ENCODE measurements at regions not wholly inside any gene's neighbourhood (a gene's known extent, or its start where the extent isn't known, plus 50 kb on each side); places are given as distances from the start of the nearest gene placed in this dataset.

DNA sequence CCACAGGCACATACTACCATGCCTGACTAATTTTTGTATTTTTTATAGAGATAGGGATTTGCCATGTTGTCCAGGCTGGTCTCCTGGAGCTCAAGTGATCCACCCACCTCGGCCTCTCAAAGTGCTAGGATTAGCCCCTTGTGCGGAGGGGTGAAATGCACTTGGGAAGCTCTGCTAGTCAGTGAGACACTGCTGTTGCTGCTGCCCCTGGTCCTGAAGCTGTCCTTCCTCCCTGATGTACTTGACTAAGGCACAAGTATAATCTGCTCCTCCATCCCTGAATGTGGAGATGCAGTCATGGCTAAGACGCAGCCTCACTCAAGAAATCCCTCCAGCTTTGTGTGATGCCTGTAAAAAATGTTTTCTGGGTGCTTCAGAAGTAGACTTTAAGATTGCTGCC lies 124.5 kb downstream of the KCTD15 start:
- Histone ChIP-seq H3K9ac (ENCODE audit: low read length) (no peak overlapping the region), H3K4me1 (ENCODE audit: insufficient read depth, low read length) (no peaks in the 10 kb centered on the region), H3K36me3 (ENCODE audit: insufficient read depth, low read length) (no peaks in the 10 kb centered on the region), H3K27me3 (ENCODE audit: control insufficient read depth in 1 of 2, insufficient read depth in 2 of 2, low read length in 2 of 2) (no peaks in the 10 kb centered on the region), H3K27ac (ENCODE audit: low read depth, low read length) (no peak overlapping the region), H3K4me3 (ENCODE audit: low read depth in 1 of 2, low read length in 2 of 2) (no peak overlapping the region), H3K9me3 (ENCODE audit: low read length) (no peaks in the 10 kb centered on the region)

DNA sequence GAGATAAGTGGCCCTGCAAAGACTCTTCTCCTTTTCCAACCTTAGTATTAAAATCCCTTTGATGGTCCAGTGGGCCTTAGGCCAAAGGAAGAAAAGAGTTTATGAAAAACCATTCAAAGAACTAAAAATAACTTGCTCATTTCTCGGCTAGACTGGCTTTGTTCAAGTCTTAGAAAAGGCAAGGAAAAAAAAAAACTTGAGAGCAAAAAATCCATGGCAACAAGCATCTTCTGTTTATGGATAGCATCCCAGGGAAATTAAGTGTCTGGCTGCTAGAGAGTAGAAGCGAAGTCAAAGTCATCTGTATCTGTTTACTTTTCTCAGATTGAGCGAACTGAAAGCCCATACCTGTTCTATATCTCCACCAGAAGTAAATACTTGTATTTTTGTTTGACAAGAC lies 129.6 kb downstream of the KCTD15 start:
- H3K4me1 ChIP-seq (ENCODE audit: insufficient read depth, low read length): no peaks in the 10 kb centered on the region
- H3K27ac ChIP-seq (ENCODE audit: low read depth, low read length): no peak overlapping the region
- no peak overlapping the region for H3K4me3 ChIP-seq (ENCODE audit: low read depth in 1 of 2, low read length in 2 of 2)
- peaks cover 0 to 4% of the 10 kb centered on the region in 2 donors for H3K27me3 ChIP-seq (ENCODE audit: control insufficient read depth in 1 of 2, insufficient read depth in 2 of 2, low read length in 2 of 2)
- no peaks in the 10 kb centered on the region for H3K36me3 ChIP-seq (ENCODE audit: insufficient read depth, low read length)
- no peaks in the 10 kb centered on the region for H3K9me3 ChIP-seq (ENCODE audit: low read length)
- no peak overlapping the region for H3K9ac ChIP-seq (ENCODE audit: low read length)

DNA sequence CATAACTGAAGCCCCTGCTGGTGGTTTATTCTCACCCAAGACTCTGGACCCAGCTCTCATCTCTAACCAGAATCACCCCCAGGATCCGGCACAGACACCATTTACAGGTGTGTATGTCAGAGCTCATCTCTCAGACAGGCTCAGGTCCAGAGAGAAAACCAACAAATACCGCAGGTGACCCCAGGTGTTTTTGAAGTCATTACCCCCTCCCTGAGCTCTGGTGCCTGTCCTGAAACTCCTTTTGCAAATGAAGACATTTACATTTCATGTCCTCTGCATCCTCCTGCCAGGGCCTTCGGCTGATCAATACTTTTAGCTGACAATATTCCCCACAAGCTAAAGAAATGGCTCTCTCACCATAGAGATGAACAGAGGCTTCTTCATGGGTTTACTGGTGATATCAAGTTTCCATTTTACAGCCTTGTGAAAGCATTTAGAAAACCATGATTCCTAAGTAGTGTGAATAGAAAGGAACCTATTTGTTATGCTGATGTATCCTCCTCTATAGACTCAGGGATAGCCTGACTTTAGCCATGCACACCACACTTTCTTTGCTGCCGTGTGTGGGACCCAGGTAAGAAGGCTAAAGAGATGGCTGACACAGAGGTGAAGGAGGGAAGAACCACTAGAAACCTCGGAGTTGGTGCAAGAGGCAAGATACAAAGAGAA lies 131.3 kb downstream of the KCTD15 start:
- H3K27ac ChIP-seq (ENCODE audit: low read depth, low read length): no peak overlapping the region
- H3K4me3 ChIP-seq (ENCODE audit: low read depth in 1 of 2, low read length in 2 of 2): no peak overlapping the region
- no peaks in the 10 kb centered on the region for H3K4me1 ChIP-seq (ENCODE audit: insufficient read depth, low read length)
- no peaks in the 10 kb centered on the region for H3K36me3 ChIP-seq (ENCODE audit: insufficient read depth, low read length)
- H3K9ac ChIP-seq (ENCODE audit: low read length): no peak overlapping the region
- no peaks in the 10 kb centered on the region for H3K9me3 ChIP-seq (ENCODE audit: low read length)
- peaks cover 0 to 4% of the 10 kb centered on the region in 2 donors for H3K27me3 ChIP-seq (ENCODE audit: control insufficient read depth in 1 of 2, insufficient read depth in 2 of 2, low read length in 2 of 2)

DNA sequence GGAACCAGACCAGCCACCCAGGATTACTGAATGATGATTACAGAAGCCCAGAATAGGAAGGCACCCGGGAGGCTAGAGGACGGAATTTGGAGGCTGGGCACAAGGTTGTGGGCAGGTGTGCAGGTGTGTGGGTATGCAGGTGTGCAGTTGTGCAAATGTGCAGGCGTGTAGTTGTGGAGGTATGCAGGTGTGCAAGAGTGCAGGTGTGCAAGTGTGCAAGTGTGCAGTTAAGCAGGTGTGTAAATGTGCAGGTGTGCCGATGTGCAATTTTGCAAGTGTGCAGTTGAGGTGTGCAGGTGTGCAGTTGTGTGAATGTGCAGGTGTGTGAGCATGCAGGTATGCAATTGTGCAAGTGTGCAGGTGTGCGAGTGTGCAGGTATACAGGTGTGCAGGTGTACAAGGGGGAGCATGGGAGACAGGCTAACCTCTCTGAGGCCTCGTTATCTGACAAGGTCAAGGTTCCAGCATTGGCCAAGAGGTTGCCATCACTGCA lies 131.8 kb downstream of the KCTD15 start:
- Histone ChIP-seq H3K36me3 (ENCODE audit: insufficient read depth, low read length) (no peaks in the 10 kb centered on the region), H3K4me1 (ENCODE audit: insufficient read depth, low read length) (no peaks in the 10 kb centered on the region), H3K9me3 (ENCODE audit: low read length) (peaks cover 1% of the 10 kb centered on the region), H3K27ac (ENCODE audit: low read depth, low read length) (no peak overlapping the region), H3K4me3 (ENCODE audit: low read depth in 1 of 2, low read length in 2 of 2) (no peak overlapping the region), H3K27me3 (ENCODE audit: control insufficient read depth in 1 of 2, insufficient read depth in 2 of 2, low read length in 2 of 2) (peaks cover 0 to 4% of the 10 kb centered on the region in 2 donors), H3K9ac (ENCODE audit: low read length) (no peak overlapping the region)

DNA sequence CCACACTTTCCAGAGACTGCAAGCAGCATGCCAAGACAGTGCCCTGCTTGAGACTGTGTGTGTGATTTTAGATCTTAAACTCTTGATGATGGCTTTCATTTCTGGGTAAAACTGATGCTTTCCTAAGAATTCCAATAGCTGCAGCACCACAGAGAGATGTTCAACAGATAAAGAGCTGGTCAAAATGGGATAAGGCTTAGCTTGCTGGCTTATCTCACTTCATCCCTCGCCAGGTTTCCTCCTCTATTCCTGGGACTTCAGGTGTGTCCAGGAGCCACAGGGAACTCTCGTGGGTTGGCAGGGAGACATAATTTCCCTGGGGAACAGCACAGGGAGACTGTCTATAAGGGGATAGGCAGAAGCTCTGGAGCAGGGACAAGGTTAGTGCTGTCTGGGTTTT lies 137.3 kb downstream of the KCTD15 start:
- H3K27ac ChIP-seq (ENCODE audit: low read depth, low read length): no peak overlapping the region
- peaks cover 15% of the 10 kb centered on the region for H3K9me3 ChIP-seq (ENCODE audit: low read length)
- no peak overlapping the region for H3K9ac ChIP-seq (ENCODE audit: low read length)
- H3K36me3 ChIP-seq (ENCODE audit: insufficient read depth, low read length): no peaks in the 10 kb centered on the region
- H3K4me3 ChIP-seq (ENCODE audit: low read depth in 1 of 2, low read length in 2 of 2): no peak overlapping the region
- no peaks in the 10 kb centered on the region for H3K27me3 ChIP-seq (ENCODE audit: control insufficient read depth in 1 of 2, insufficient read depth in 2 of 2, low read length in 2 of 2)
- no peaks in the 10 kb centered on the region for H3K4me1 ChIP-seq (ENCODE audit: insufficient read depth, low read length)

DNA sequence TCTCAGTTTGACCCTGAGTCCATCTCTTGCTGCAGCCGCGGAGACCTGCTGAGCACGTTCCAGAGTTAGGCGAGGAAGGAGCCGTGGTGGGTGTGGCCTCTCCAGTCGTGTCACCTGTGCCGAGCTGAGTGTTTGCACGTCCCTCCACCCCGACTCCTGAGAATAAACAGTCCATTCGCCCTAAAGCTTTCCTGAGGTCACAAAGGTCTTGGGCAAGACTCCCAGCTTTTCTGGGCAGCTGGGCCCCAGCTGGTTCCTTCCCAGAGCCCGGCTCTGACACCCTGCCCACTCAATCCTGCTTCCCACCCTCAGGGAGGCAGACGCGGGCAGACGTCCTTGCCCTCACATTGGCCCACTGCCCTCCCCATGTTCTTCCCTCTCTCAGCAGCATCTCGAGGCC lies 142.2 kb downstream of the KCTD15 start:
- Histone ChIP-seq H3K4me3 (ENCODE audit: low read depth in 1 of 2, low read length in 2 of 2) (no peak overlapping the region), H3K27me3 (ENCODE audit: control insufficient read depth in 1 of 2, insufficient read depth in 2 of 2, low read length in 2 of 2) (no peaks in the 10 kb centered on the region), H3K36me3 (ENCODE audit: insufficient read depth, low read length) (no peaks in the 10 kb centered on the region), H3K9ac (ENCODE audit: low read length) (no peak overlapping the region), H3K9me3 (ENCODE audit: low read length) (peaks cover 11% of the 10 kb centered on the region), H3K27ac (ENCODE audit: low read depth, low read length) (no peak overlapping the region), H3K4me1 (ENCODE audit: insufficient read depth, low read length) (no peaks in the 10 kb centered on the region)

DNA sequence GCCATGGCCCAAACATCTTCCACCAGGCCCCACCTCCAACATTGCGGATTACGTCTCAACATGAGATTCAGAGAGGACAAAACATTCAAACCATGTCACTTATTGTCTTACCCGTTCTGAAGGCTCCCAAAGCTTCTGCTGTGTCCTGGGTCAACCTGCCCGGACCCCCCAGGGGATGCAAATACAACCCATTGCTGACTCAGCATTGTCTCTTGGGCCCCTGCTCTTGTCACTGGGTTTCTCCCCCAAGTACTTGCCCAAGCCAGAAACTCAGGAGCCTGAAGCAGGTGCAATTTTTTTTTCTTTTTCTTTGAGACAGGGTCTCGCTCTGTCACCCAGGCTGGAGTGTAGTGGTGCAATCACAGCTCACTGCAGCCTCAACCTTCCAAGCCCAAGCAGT lies 144.5 kb downstream of the KCTD15 start:
- H3K9ac ChIP-seq (ENCODE audit: low read length): no peak overlapping the region
- H3K9me3 ChIP-seq (ENCODE audit: low read length): no peaks in the 10 kb centered on the region
- H3K27ac ChIP-seq (ENCODE audit: low read depth, low read length): no peak overlapping the region
- H3K4me1 ChIP-seq (ENCODE audit: insufficient read depth, low read length): no peaks in the 10 kb centered on the region
- H3K27me3 ChIP-seq (ENCODE audit: control insufficient read depth in 1 of 2, insufficient read depth in 2 of 2, low read length in 2 of 2): no peaks in the 10 kb centered on the region
- H3K36me3 ChIP-seq (ENCODE audit: insufficient read depth, low read length): no peaks in the 10 kb centered on the region
- no peak overlapping the region for H3K4me3 ChIP-seq (ENCODE audit: low read depth in 1 of 2, low read length in 2 of 2)

DNA sequence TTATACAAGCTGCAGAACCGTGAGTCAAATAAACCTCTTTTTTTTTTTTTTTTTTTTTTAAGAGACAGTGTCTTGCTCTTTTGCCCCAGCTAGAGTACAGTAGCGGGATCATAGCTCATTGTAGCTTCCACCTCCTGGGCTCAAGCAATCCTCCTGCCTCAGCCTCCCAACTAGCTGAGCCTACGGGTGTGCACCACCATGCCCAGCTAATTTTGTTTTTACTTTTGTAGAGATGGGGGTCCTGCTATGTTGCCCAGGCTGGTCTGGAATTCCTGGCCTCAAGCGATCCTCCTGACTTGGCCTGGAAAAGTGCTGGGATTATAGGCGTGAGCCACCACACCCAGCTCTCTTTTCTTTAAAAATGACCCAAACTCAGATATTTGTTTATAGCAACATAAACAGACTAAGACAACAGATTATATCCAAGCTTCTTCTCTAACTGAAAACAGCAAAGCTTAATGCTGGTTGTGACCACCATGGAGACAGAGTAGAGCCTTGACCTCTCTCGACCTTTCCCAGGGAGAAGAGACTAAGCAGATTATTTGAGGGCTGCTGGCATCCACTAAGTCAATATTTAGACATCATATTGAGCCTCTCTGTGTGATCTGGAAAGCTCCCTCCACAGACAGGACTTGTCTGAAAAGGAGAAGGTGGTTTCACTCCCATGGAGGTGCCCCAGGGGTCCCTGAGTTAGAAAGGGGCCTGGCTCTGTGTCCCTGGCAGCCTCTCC lies 150.0 kb downstream of the KCTD15 start:
- H3K9ac ChIP-seq (ENCODE audit: low read length): no peak overlapping the region
- no peaks in the 10 kb centered on the region for H3K4me1 ChIP-seq (ENCODE audit: insufficient read depth, low read length)
- H3K36me3 ChIP-seq (ENCODE audit: insufficient read depth, low read length): no peaks in the 10 kb centered on the region
- H3K27ac ChIP-seq (ENCODE audit: low read depth, low read length): no peak overlapping the region
- no peaks in the 10 kb centered on the region for H3K27me3 ChIP-seq (ENCODE audit: control insufficient read depth in 1 of 2, insufficient read depth in 2 of 2, low read length in 2 of 2)
- no peak overlapping the region for H3K4me3 ChIP-seq (ENCODE audit: low read depth in 1 of 2, low read length in 2 of 2)
- no peaks in the 10 kb centered on the region for H3K9me3 ChIP-seq (ENCODE audit: low read length)

DNA sequence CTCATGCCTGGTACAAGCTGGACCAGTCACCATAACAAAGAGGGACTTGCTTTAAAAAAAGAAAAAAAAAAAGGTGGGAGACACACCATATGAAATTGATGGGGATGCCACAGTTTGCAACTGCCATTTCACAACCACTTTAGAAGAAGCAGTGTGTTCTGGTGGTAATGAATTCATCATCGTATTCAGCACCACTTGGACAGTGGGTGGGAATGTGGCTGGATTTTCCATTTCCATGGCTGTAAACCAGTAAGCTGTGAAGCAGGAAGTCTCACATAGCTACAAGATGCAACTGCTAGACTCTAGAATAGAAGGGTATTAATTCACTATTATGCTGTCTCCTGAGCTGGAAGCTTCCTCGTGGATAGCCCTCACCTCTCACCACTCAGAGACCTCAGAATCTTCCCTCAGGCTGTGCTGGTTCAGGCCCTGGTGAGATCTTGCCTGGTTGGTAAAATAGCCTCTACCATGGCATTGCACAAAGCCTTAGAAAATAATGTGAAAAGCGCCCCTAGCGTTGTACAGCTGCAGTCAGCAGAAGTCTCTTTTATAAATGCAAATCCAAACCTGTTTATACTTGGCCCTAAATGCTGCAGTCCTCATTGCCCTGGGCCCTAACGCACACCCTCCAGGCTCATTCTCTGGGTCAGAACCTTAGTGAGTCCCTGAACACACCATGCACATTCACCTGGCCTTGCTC lies 150.7 kb downstream of the KCTD15 start:
- H3K36me3 ChIP-seq (ENCODE audit: insufficient read depth, low read length): no peaks in the 10 kb centered on the region
- H3K27ac ChIP-seq (ENCODE audit: low read depth, low read length): no peak overlapping the region
- H3K9ac ChIP-seq (ENCODE audit: low read length): no peak overlapping the region
- no peaks in the 10 kb centered on the region for H3K9me3 ChIP-seq (ENCODE audit: low read length)
- H3K27me3 ChIP-seq (ENCODE audit: control insufficient read depth in 1 of 2, insufficient read depth in 2 of 2, low read length in 2 of 2): no peaks in the 10 kb centered on the region
- no peaks in the 10 kb centered on the region for H3K4me1 ChIP-seq (ENCODE audit: insufficient read depth, low read length)
- H3K4me3 ChIP-seq (ENCODE audit: low read depth in 1 of 2, low read length in 2 of 2): no peak overlapping the region

DNA sequence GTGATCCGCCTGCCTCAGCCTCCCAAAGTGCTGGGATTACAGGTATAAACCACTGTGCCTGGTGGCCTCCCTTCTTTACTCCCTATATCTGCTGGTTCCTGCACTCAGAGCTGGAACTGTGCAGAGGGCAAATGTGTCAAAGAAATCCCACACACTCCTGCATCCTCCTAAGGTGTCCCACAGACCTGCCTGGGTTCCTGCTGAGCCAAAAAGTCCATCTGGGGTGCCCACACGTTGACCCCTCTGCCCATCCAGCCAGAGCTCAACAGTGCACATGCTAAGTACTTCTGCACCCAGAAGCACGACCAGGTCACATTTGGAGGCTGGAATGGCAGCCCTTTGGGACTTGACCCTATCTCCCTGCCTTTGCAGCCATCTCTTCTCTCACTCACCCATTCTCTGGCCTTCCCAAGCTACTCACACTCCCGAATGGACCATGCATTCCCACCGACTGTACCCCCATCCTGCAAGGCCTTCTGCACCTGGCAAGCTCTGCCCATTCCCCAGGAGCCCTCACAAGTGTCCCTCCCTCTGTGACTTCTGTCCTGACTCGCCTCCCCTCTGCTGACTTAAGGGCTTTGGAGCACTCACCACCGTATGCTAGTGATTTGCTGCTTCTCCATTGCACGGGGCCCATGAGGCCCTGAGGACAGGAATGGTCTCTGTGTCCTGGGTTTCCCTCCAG lies 152.1 kb downstream of the KCTD15 start:
- no peaks in the 10 kb centered on the region for H3K9me3 ChIP-seq (ENCODE audit: low read length)
- no peak overlapping the region for H3K4me3 ChIP-seq (ENCODE audit: low read depth in 1 of 2, low read length in 2 of 2)
- H3K36me3 ChIP-seq (ENCODE audit: insufficient read depth, low read length): no peaks in the 10 kb centered on the region
- no peak overlapping the region for H3K9ac ChIP-seq (ENCODE audit: low read length)
- no peak overlapping the region for H3K27ac ChIP-seq (ENCODE audit: low read depth, low read length)
- peaks cover 0 to 3% of the 10 kb centered on the region in 2 donors for H3K27me3 ChIP-seq (ENCODE audit: control insufficient read depth in 1 of 2, insufficient read depth in 2 of 2, low read length in 2 of 2)
- no peaks in the 10 kb centered on the region for H3K4me1 ChIP-seq (ENCODE audit: insufficient read depth, low read length)

DNA sequence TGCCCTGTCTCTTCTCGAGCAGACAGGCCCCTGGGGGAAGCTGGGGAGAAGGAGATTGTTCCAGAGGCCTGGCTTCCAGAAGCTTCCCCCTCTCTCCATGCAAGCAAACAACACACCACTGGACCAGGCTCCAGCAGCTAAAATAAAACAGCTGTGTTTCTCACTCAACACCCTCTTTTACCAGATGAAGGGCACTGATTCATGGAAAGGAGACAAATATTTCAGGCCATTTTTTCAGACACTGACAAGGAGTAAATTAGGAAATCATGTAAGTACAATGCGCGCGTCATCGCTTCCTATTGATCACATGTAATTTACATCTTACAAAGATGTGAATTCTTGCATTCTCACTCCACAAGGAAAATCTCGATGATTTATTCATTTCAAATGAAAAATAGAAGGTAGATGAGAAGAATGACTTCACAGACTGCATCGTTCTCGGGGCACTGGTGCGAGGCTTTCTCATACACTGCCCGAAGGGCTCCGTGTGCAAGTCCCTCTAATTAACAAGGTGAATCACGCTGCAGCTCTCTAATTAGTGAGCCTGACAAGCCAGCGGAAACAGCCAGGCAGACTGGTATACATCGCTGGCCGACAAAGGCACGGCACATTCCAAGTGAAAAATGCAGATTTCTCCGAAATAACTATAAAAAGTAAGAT lies 153.6 kb downstream of the KCTD15 start:
- no peaks in the 10 kb centered on the region for H3K4me1 ChIP-seq (ENCODE audit: insufficient read depth, low read length)
- no peak overlapping the region for H3K4me3 ChIP-seq (ENCODE audit: low read depth in 1 of 2, low read length in 2 of 2)
- H3K36me3 ChIP-seq (ENCODE audit: insufficient read depth, low read length): no peaks in the 10 kb centered on the region
- no peak overlapping the region for H3K9ac ChIP-seq (ENCODE audit: low read length)
- H3K27me3 ChIP-seq (ENCODE audit: control insufficient read depth in 1 of 2, insufficient read depth in 2 of 2, low read length in 2 of 2): peaks cover 0 to 3% of the 10 kb centered on the region in 2 donors
- H3K27ac ChIP-seq (ENCODE audit: low read depth, low read length): no peak overlapping the region
- no peaks in the 10 kb centered on the region for H3K9me3 ChIP-seq (ENCODE audit: low read length)

All from muscle layer of colon (tissue), 2 donors.